T-cell (primary cell): ENCODE measurements at regions not wholly inside any gene's neighbourhood (a gene's known extent, or its start where the extent isn't known, plus 50 kb on each side); places are given as distances from the start of the nearest gene placed in this dataset.

ENCODE experiments used
- ATAC-seq, 4 experiments: fragments of 200-7000 bp in 3 of 4; fragments of 150-1000 bp in 1 of 4; cut with Tn5 transposase; replicated peaks in 1 of 4; 1 replicate in 3 of 4; 2 replicates in 1 of 4; pipeline ENCODE4 v1.10.0; 2021; ENCODE audit warnings: moderate library complexity in 3 of 4, mild to moderate bottlenecking in 2 of 4, moderate number of reproducible peaks in 1 of 4
- CTCF ChIA-PET, 2 donors: fragments of 300-600 bp; sonication (Branson Sonifier 250); formaldehyde crosslinking; loops; one replicate each; lab custom pipeline; 2022; ENCODE audit warnings: antibody characterized with exemption in 2 of 2; lab: Charles Lee
- POLR2A ChIA-PET, 2 donors: fragments of 300-600 bp; sonication (Branson Sonifier 250); formaldehyde crosslinking; loops; one replicate each; lab custom pipeline; 2022; ENCODE audit warnings: antibody characterized with exemption in 2 of 2; lab: Charles Lee
- DNase-seq, 35 experiments: peaks; one replicate each; pipeline versions ENCODE4 v3.0.0 to v3.0.0-alpha.2; 2013 to 2023
- H3K27ac ChIP-seq: one replicate; pipeline ENCODE4 v1.5.1; 2013; ENCODE audit warnings: low read length
- H3K27me3 ChIP-seq, 2 experiments: replicated peaks in 1 of 2; 1 replicate in 1 of 2; 2 replicates in 1 of 2; pipeline versions ENCODE4 v1.6.1 to v1.7.0; 2013; ENCODE audit warnings: low read length in 1 of 2, mixed read lengths in 1 of 2; ENCODE audit not compliant: control insufficient read depth in 2 of 2, insufficient read depth in 2 of 2; ENCODE audit errors: extremely low read depth in 1 of 2
- H3K36me3 ChIP-seq, 2 donors: 1 replicate in 1 of 2; 2 replicates in 1 of 2; pipeline versions ENCODE4 v1.6.1 to v1.7.0; 2013; ENCODE audit warnings: low read length in 1 of 2; ENCODE audit not compliant: control insufficient read depth in 2 of 2, insufficient read depth in 1 of 2; ENCODE audit errors: extremely low read depth in 1 of 2
- H3K4me1 ChIP-seq, 2 experiments: 1 replicate in 1 of 2; 2 replicates in 1 of 2; pipeline versions ENCODE4 v1.6.1 to v1.7.0; 2013; ENCODE audit warnings: low read length in 2 of 2, mixed read lengths in 1 of 2; ENCODE audit not compliant: insufficient read depth in 2 of 2, control insufficient read depth in 1 of 2; ENCODE audit errors: extremely low read depth in 1 of 2
- H3K4me3 ChIP-seq, 2 donors: 1 replicate in 1 of 2; 2 replicates in 1 of 2; pipeline versions ENCODE4 v1.5.1 to v1.7.0; 2013; ENCODE audit warnings: mild to moderate bottlenecking in 2 of 2, low read length in 1 of 2, moderate library complexity in 1 of 2; ENCODE audit not compliant: control insufficient read depth in 1 of 2; ENCODE audit errors: extremely low read depth in 1 of 2
- H3K9me3 ChIP-seq: 2 replicates; pipeline ENCODE4 v1.7.0; 2013
- H3K27ac Mint-ChIP-seq, 2 donors: one replicate each; pipeline ENCODE4 v1.8.0; 2020 to 2021; ENCODE audit warnings: mild to moderate bottlenecking in 2 of 2, mixed read lengths in 2 of 2
- H3K27me3 Mint-ChIP-seq, 2 donors: one replicate each; pipeline ENCODE4 v1.8.0; 2021 to 2022; ENCODE audit warnings: mixed read lengths in 2 of 2
- H3K36me3 Mint-ChIP-seq: one replicate; pipeline ENCODE4 v1.8.0; 2021; ENCODE audit warnings: mixed read lengths
- H3K4me1 Mint-ChIP-seq, 3 donors: one replicate each; pipeline ENCODE4 v1.8.0; 2020 to 2022; ENCODE audit warnings: mixed read lengths in 3 of 3, mild to moderate bottlenecking in 1 of 3
- H3K4me3 Mint-ChIP-seq, 3 donors: one replicate each; pipeline ENCODE4 v1.8.0; 2020 to 2022; ENCODE audit warnings: mild to moderate bottlenecking in 3 of 3, mixed read lengths in 3 of 3, moderate library complexity in 3 of 3
- H3K9me3 Mint-ChIP-seq, 3 donors: one replicate each; pipeline ENCODE4 v1.8.0; 2020 to 2022; ENCODE audit warnings: mixed read lengths in 3 of 3

GRCh38 chr1:110726755-110727154 lies 52.0 kb upstream of the KCNA3 start:
- H3K27ac ChIP-seq, result peak overlapping the region; percentile 74
- peaks cover 14 to 15% of the 10 kb centered on the region in 2 experiments for H3K4me1 ChIP-seq
- no peak overlapping the region for H3K4me3 ChIP-seq
- ChIA-PET CTCF (interaction anchor here in 1 of 2 donors (1.0 to 1.8 kb wide), 2 partner anchors 39 to 106 kb away, joined by 3 to 8 read pairs; no protein-coding TSS in a partner anchor), POLR2A (no interaction called here)
- no peaks in the 10 kb centered on the region for H3K27me3 ChIP-seq
- ATAC-seq (peak; percentile 66 to 86 (median 76)), DNase-seq (peak in 1 of 35 experiments; percentile 22)
- Mint-ChIP-seq H3K36me3 (no peaks in the 10 kb centered on the region), H3K9me3 (no peaks in the 10 kb centered on the region), H3K4me1 (peaks cover 30 to 34% (median 33%) of the 10 kb centered on the region in 3 donors), H3K27ac (peak overlapping the region; percentile 83 to 87), H3K4me3 (peak overlapping the region; percentile 34 to 70 (median 49)), H3K27me3 (no peaks in the 10 kb centered on the region)
- H3K9me3 ChIP-seq, result no peaks in the 10 kb centered on the region
- no peaks in the 10 kb centered on the region for H3K36me3 ChIP-seq
